SU-DHL-6 (cell line): ENCODE measurements at regions not wholly inside any gene's neighbourhood (a gene's known extent, or its start where the extent isn't known, plus 50 kb on each side); places are given as distances from the start of the nearest gene placed in this dataset.

Experiments used
- H2AFZ ChIP-seq: fragments of 200-600 bp; sonication (generic); 2 replicates; pipeline ENCODE4 v1.6.1; 2014; ENCODE audit warnings: low read depth, mild to moderate bottlenecking, moderate library complexity, mixed read lengths, antibody characterized with exemption, low read length; ENCODE audit not compliant: severe bottlenecking
- H3F3A ChIP-seq: fragments of 200-600 bp; shearing (Covaris generic); 2 replicates; pipeline ENCODE4 v1.6.0; 2016; ENCODE audit warnings: antibody characterized with exemption, mild to moderate bottlenecking; ENCODE audit not compliant: insufficient read depth
- H3K27ac ChIP-seq: fragments of 200-600 bp; sonication (generic); 2 replicates; pipeline ENCODE4 v1.5.1; 2016; ENCODE audit warnings: low read depth, mild to moderate bottlenecking, low read length, moderate library complexity, mixed read lengths
- H3K27me3 ChIP-seq: fragments of 200-600 bp; sonication (generic), shearing (Covaris generic); 2 replicates; pipeline ENCODE4 v1.6.0; 2014; ENCODE audit warnings: mild to moderate bottlenecking, low read length
- H3K36me3 ChIP-seq: fragments of 200-600 bp; sonication (generic); 2 replicates; pipeline ENCODE4 v1.6.1; 2014; ENCODE audit warnings: mild to moderate bottlenecking, low read length, mixed read lengths
- H3K4me2 ChIP-seq: fragments of 300-600, 200-600 bp; shearing (Covaris generic), sonication (generic); 2 replicates; pipeline ENCODE4 v1.6.0; 2014; ENCODE audit warnings: low read length, low read depth, mild to moderate bottlenecking; ENCODE audit not compliant: poor library complexity, severe bottlenecking
- H3K4me3 ChIP-seq: fragments of 200-600 bp; sonication (generic); 2 replicates; pipeline ENCODE4 v1.5.1; 2014; ENCODE audit warnings: antibody characterized with exemption, low read length, mild to moderate bottlenecking, mixed read lengths; ENCODE audit not compliant: insufficient read depth, poor library complexity, severe bottlenecking
- H3K79me2 ChIP-seq: fragments of 200-600 bp; sonication (generic); 2 replicates; pipeline ENCODE4 v1.6.1; 2014; ENCODE audit warnings: mild to moderate bottlenecking, low read length, moderate library complexity; ENCODE audit not compliant: insufficient read depth
- H3K9ac ChIP-seq: fragments of 200-600 bp; sonication (generic); 2 replicates; pipeline ENCODE4 v1.7.0; 2014; ENCODE audit warnings: mild to moderate bottlenecking, low read length
- H3K9me2 ChIP-seq: fragments of 200-600 bp; sonication (generic); replicated peaks from 2 replicates; pipeline ENCODE4 v1.6.1; 2014; ENCODE audit warnings: low read length; ENCODE audit not compliant: insufficient read depth
- H3K9me3 ChIP-seq: fragments of 200-600 bp; sonication (generic); 2 replicates; pipeline ENCODE4 v1.6.1; 2014; ENCODE audit warnings: low read length, mixed read lengths; ENCODE audit not compliant: insufficient read depth
- H4K20me1 ChIP-seq: fragments of 200-600 bp; sonication (generic); 2 replicates; pipeline ENCODE4 v1.6.1; 2014; ENCODE audit warnings: low read depth, mild to moderate bottlenecking, antibody characterized with exemption, low read length, moderate library complexity, mixed read lengths
- CTCF ChIP-seq: fragments of 200-600 bp; sonication (generic); IDR thresholded peaks from one replicate; pipeline ENCODE4 v1.5.1; 2017; ENCODE audit warnings: antibody characterized with exemption, mild to moderate bottlenecking, low read length, moderate library complexity; ENCODE audit not compliant: insufficient read depth, poor library complexity, severe bottlenecking
- EZH2phosphoT487 ChIP-seq: fragments of 200-600 bp; sonication (generic), shearing (Covaris generic); conservative IDR thresholded peaks from 2 replicates; pipeline ENCODE4 v1.6.1; 2018; ENCODE audit warnings: mild to moderate bottlenecking, antibody characterized with exemption, low read length, moderate library complexity, mixed read lengths

- Histone ChIP-seq H3K27me3 (no peaks in the 10 kb centered on the region), H3K36me3 (no peaks in the 10 kb centered on the region), H3K4me3 (no peak overlapping the region), H3F3A (no peaks in the 10 kb centered on the region), H3K9me3 (no peaks in the 10 kb centered on the region), H3K27ac (no peak overlapping the region), H4K20me1 (no peaks in the 10 kb centered on the region), H3K79me2 (no peaks in the 10 kb centered on the region), H2AFZ (no peak overlapping the region), H3K9ac (no peak overlapping the region), H3K9me2 (no peaks in the 10 kb centered on the region), H3K4me2 (no peak overlapping the region)
- TF ChIP-seq CTCF (no peak), EZH2phosphoT487 (no peak)
Measured at GRCh38 chr5:110345623-110346022, 380.8 kb downstream of the TMEM232 start.

- Histone ChIP-seq H3K4me3 (no peak overlapping the region), H3K9ac (no peak overlapping the region), H3K79me2 (no peaks in the 10 kb centered on the region), H3K36me3 (no peaks in the 10 kb centered on the region), H3K9me3 (no peaks in the 10 kb centered on the region), H2AFZ (no peak overlapping the region), H3F3A (no peaks in the 10 kb centered on the region), H3K27me3 (no peaks in the 10 kb centered on the region), H3K27ac (no peak overlapping the region), H4K20me1 (no peaks in the 10 kb centered on the region), H3K4me2 (no peak overlapping the region), H3K9me2 (no peaks in the 10 kb centered on the region)
- TF ChIP-seq EZH2phosphoT487 (no peak), CTCF (no peak)
Measured at GRCh38 chr5:110346893-110347358, 379.5 kb downstream of the TMEM232 start.

- H3K36me3 ChIP-seq: no peaks in the 10 kb centered on the region
- H3K4me2 ChIP-seq: no peak overlapping the region
- no peaks in the 10 kb centered on the region for H3K27me3 ChIP-seq
- no peaks in the 10 kb centered on the region for H4K20me1 ChIP-seq
- TF ChIP-seq CTCF: no peak
- no peak for TF ChIP-seq EZH2phosphoT487
- no peaks in the 10 kb centered on the region for H3K79me2 ChIP-seq
- H3K9me2 ChIP-seq: no peaks in the 10 kb centered on the region
- H3K9me3 ChIP-seq: no peaks in the 10 kb centered on the region
- no peak overlapping the region for H2AFZ ChIP-seq
- no peaks in the 10 kb centered on the region for H3F3A ChIP-seq
- no peak overlapping the region for H3K9ac ChIP-seq
- no peak overlapping the region for H3K4me3 ChIP-seq
- no peak overlapping the region for H3K27ac ChIP-seq
Measured at GRCh38 chr5:110347781-110348180, 378.7 kb downstream of the TMEM232 start.
